GM19035 (cell line): ENCODE measurements at regions not wholly inside any gene's neighbourhood (a gene's known extent, or its start where the extent isn't known, plus 50 kb on each side); places are given as distances from the start of the nearest gene placed in this dataset.
"Not testable (repeated sequence)": the region's sequence is repeated elsewhere in the genome, so short reads cannot be mapped to it uniquely, and the experiment has no call there.

Experiments
- ATAC-seq: cut with Tn5 transposase; IDR thresholded peaks from one replicate; pipeline ENCODE4 v1.9.1; 2021; ENCODE audit not compliant: unreplicated experiment

DNA sequence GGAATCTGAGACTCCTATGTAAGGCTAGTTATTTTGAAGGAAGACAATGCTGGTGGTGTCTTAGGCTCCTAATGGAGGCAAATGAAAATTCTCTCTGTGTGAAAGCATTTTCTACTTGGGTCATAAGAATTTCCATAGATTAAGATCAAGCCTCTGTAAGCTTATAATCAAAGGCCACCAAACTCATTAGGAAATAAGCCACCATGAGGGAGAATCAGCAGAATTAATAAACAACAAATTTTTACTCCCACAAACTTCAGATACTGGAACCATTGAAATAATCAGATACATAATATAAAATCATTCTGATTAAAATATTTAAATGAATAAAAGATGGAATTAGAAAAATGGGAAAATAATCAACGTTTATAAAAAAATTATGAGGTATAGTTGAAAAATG is 178.7 kb downstream of the NPIPA8 start:
- ATAC-seq = not testable (repeated sequence)

GRCh38 chr16:18152832-18153231 is 183.7 kb downstream of the NPIPA8 start:
- ATAC-seq = not testable (repeated sequence)

GRCh38 chr16:18148132-18148531 is 188.4 kb downstream of the NPIPA8 start:
- ATAC-seq = not testable (repeated sequence)

DNA sequence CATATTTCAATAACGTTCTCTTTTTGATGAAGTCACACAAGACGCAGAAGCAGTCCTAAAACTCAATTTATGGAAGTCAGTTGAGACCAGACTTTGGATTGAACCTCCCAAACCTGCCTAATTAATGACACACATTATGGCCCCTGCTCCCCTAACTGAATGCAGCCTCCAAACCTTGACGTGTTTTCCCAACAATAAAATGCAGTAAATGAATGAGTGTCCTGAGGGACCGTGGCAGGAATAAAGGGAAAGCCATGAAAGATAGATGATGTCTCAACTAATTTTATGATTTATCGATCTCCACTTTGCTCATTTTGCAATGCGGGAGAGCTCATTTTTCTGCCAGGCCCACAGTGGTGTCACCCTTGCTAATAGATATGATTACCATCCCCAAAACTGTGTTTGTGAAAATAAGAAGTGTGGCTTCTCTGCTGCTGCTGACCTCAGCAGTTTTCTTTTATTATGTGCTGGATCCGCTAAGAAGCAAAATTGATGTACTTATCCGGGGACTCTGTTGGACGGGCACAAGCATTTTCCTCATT is 189.9 kb downstream of the NPIPA8 start:
- ATAC-seq = not testable (repeated sequence)

GRCh38 chr16:18142066-18142465 is 194.5 kb downstream of the NPIPA8 start:
- not testable (repeated sequence) for ATAC-seq

DNA sequence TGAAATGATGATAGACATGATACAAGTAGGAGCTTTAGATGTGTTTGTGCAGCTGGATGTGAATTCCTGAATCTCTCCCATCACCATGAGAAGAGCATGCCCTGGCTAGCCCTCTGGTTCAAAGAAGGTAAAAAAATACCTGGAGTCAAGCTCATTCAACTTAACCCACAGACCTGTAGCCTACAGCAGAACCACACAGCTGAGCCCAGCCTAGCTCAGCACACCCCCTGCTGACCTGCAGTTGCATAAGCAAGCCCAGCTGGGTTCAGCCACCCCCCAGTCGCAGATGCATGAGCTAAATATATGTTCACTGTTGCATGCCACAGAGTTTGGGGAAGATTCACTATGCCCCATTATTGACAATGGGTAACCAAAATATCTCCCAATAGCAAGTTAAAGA is 200.2 kb downstream of the NPIPA8 start:
- not testable (repeated sequence) for ATAC-seq

DNA sequence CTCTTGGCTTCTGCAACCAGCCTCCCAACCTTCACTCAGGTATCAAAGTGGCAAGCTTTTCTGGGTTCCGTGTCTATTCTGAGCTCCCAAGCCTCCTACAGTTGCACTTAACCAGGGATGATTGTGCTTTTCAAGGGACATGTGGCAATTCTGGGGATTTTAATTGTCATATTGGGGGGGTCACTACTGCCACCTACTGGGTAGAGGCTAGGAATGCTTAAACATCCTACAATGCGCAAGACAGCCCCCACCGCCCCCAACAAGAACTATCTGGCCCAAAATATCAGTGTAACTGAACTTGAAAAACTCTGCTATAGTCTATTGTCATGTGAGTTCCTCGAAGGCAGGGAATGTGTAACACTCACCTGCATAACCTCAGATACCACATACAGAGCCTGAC is 201.5 kb downstream of the NPIPA8 start:
- ATAC-seq = not testable (repeated sequence)

DNA sequence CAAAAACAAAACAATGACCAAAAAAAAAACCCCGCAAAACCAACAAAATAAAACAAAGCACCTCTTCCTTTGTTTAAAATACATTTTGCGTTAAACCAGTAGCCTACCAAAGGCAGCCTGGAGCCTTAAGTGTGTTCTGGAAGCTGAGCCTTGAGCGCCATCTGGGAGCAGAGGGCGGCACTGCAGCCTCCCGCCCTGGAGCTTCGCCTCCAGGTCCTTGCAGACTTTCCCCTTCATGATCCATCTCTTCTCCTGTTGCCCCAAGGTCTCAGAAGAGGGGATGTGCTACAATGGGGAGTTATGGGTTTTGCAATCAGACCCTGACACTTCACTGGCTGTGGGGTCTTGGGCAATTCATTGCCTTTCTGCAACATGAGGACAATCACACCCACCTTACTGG is 204.9 kb downstream of the NPIPA8 start:
- not testable (repeated sequence) for ATAC-seq

- ATAC-seq = not testable (repeated sequence)
Measured at GRCh38 chr16:18130478-18131120, 205.9 kb downstream of the NPIPA8 start.

- ATAC-seq = not testable (repeated sequence)
Measured at GRCh38 chr16:18127033-18127432, 209.5 kb downstream of the NPIPA8 start.

- not testable (repeated sequence) for ATAC-seq
Measured at GRCh38 chr16:18119092-18119491, 217.4 kb downstream of the NPIPA8 start.

DNA sequence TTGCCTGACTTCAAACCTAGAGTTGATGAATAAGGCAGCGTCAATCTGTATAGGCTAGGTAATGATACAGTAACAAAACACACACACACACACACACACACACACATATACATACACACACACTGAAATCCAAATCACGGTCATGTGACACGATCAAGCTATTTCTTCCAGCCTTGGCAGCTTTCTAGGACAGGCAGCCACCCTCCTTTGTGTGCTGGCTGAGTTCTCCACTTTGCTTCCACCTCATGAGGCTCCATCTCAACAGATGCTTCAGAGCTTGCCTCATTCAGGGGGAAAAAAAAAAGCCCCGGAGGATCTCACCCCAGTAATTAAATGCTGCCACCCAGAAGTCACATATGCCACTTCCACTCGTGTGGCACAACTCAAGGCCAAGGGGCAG is 217.9 kb downstream of the NPIPA8 start:
- not testable (repeated sequence) for ATAC-seq

GRCh38 chr16:18118071-18118470 is 218.5 kb downstream of the NPIPA8 start:
- not testable (repeated sequence) for ATAC-seq

DNA sequence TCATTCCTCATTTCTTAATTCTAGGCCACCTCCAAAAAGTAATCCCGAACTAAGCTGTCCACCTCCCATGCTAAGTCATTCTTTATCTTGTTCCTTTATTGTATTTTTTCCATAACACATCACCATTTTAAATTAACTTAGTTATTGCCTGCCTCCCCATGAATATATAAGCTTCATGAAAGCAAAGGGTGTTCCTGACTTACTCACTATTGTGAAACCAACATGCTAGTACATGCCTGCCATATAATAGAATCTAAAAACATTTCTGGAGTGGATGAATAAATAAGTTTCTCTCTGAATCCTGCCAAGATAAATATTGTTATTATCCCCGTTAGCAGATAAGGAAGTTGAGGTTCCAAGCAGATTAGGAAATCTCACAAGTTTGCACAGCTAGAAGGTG is 232.1 kb downstream of the NPIPA8 start:
- not testable (repeated sequence) for ATAC-seq

DNA sequence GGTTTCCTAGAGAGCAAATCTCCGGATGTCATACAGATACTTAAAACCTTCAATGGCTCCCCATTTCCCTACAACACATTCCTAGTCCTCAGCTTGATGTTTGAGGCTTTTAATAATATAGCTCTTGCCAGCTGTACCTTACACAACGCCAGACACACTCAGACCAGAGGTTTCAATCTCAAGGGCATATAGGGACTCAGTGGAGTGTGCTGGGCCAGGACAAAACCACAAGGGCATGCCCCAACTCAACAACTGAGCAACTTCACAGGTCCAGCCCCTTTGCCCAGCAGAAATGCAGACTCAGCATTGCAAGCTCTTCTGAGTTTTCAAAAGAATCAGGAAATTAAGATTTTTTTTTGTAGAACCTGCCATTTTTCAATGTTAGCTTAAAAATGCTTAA is 235.5 kb downstream of the NPIPA8 start:
- ATAC-seq = not testable (repeated sequence)

GRCh38 chr16:18092605-18093004 is 243.9 kb downstream of the NPIPA8 start:
- ATAC-seq = not testable (repeated sequence)

DNA sequence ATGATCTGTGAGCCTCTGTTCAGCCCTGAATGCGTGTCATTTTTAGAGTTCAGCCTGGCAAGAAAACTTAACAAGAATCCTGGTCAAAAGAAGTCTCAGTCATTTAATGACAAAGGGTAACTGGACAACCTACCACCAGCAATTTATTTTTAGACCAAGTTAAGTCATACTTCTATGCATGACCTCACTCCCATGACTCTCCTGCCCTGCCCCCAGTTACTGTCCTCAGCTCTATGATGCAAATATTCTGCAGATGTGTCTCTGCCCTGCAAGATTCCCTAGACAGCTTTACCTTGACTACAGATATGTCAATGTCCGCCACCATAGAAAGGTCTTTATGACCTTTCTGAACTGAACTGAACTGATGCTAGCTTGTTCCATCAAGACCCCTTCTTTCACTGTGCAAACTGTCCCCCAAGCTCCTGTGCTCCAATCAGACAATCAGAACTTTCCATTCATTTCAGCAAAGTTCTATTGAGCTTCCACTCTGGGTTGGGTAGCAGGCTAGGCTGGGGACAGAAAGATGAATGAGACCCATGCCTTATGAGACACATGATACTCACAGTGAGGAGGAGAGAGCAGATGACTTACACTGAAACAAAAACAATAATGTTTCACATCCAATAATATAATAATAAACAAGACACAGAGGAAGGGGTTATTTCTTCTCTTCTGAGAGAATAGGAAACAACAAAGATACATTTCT is 255.7 kb downstream of the NPIPA8 start:
- not testable (repeated sequence) for ATAC-seq

- ATAC-seq = not testable (repeated sequence)
Measured at GRCh38 chr16:18077910-18078309, 258.6 kb downstream of the NPIPA8 start.

- ATAC-seq = no peak
Measured at GRCh38 chr16:18072161-18072560, 264.4 kb downstream of the NPIPA8 start.

- no peak for ATAC-seq
Measured at GRCh38 chr16:18069683-18070082, 266.9 kb downstream of the NPIPA8 start.

GRCh38 chr16:18068477-18068876 is 268.1 kb downstream of the NPIPA8 start:
- no peak for ATAC-seq

GRCh38 chr16:18062713-18063112 is 273.8 kb downstream of the NPIPA8 start:
- ATAC-seq = no peak
